Kidney capillary endothelial cell (primary cell): ENCODE measurements at regions not wholly inside any gene's neighbourhood (a gene's known extent, or its start where the extent isn't known, plus 50 kb on each side); places are given as distances from the start of the nearest gene placed in this dataset.

Experiments
- DNase-seq: peaks from one replicate; pipeline ENCODE4 v3.0.0-alpha.2; 2018; ENCODE audit warnings: low spot score

DNA sequence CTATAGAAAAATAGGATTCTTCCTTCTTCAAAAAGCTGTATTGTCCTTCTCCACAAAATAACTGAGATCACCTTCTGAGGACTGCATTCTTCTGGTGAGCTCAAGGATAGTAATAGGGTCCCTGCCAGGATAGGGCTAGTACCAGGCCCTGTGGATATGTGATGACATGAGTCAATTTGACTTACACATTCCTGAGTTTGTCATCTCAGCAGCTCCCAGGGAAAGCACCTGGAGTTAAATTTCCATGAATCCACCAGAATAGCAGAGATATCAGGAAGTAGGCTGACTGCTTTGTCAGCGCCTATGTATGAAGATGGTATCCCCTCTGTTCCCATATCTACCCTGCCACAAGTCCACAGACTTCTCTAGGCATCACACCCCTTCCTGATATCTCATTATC lies 225.8 kb downstream of the PMP22 start:
- no peak for DNase-seq

GRCh38 chr17:15038656-15039055 lies 226.5 kb downstream of the PMP22 start:
- DNase-seq: no peak

DNA sequence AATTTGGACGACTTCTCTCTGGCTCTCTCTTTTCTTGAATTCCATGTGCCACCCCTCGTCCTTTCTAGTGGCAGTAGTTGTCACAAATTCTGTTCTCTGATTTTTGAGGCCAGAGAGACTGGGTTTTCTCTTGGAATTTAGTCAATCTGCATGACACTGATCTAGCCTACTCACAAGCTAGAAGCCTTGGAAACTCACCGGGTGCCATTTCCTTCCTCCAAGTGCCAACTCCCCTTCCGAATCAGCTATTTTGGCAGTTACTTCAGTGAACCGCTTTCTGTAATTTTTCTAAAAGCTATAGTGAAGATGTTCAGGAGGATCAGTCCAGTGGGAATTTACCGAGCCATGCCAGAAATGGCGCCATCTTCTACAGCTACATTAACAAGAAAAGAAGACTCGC lies 228.9 kb downstream of the PMP22 start:
- no peak for DNase-seq

DNA sequence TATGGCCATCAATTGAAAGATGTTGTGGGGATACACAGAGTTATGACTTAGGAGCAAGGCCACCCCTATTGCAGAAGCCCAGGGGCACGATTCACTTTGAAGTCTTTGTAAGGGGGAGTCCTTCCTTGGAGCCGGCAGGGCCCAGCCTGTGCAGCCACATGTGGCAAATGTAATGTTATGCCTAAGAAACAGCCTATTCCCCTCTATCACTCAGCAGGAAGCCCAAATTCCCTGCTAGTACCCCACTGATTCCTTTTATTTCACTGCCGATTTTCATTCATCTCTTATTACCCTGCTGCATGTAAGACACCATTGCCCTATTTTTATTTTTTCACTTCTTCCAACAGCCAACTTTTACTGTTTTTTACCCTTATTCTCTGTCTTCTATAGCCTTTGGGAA lies 233.2 kb downstream of the PMP22 start:
- no peak for DNase-seq

DNA sequence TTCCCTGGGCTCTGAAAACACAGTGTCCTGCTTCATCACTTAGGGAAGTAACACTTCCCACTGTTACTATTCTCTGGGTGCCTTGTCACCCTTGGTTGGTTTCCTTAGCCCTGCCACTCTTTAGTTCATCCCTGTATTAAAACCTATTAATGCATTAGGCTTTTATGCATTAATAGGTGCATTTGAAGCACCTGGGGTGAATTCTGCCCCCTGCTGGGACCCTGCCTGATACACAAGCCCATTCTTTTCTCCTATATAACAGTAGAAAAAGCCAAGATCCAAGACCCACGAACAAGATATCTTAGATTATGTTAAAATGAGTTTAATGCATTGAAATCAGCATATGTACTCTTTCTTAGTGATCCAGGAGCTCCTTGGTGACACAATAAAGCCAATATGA lies 235.7 kb downstream of the PMP22 start:
- DNase-seq: no peak

GRCh38 chr17:15027853-15028252 lies 237.3 kb downstream of the PMP22 start:
- DNase-seq: no peak

- no peak for DNase-seq
Measured at GRCh38 chr17:15026088-15026487, 239.0 kb downstream of the PMP22 start.

- DNase-seq: no peak
Measured at GRCh38 chr17:15023589-15024336, 241.4 kb downstream of the PMP22 start.

GRCh38 chr17:15019158-15019557 lies 246.0 kb downstream of the PMP22 start:
- no peak for DNase-seq

GRCh38 chr17:15012351-15012980 lies 252.7 kb downstream of the PMP22 start:
- DNase-seq: no peak

GRCh38 chr17:15009087-15009486 lies 256.0 kb downstream of the PMP22 start:
- DNase-seq: no peak

DNA sequence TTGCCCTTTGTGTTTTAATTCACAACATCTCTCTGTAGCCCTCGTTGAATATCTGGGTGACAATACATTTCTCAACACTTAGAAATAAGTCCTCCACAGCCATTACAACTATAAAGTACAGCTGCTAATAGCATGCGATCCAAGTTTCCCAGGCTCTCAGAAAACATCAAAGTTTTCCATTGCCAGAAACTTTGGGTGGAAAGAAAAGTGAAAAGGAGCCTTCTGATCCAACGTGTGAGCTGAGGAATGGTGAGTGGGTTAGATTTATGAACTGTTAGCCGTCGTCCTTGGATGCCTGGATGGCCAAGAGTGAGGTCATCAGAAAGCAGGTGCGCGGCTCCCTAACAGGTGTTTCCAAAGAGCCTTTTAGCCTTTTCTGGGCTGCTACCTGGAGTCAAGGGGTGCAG lies 258.0 kb downstream of the PMP22 start:
- no peak for DNase-seq

GRCh38 chr17:15006421-15007128 lies 258.6 kb downstream of the PMP22 start:
- DNase-seq: no peak

- no peak for DNase-seq
Measured at GRCh38 chr17:15000661-15001060, 264.5 kb downstream of the PMP22 start.

- no peak for DNase-seq
Measured at GRCh38 chr17:14997290-14997689, 267.8 kb downstream of the PMP22 start.

GRCh38 chr17:14986127-14986526 lies 279.0 kb downstream of the PMP22 start:
- no peak for DNase-seq

GRCh38 chr17:14972844-14973243 lies 292.3 kb downstream of the PMP22 start:
- no peak for DNase-seq

DNA sequence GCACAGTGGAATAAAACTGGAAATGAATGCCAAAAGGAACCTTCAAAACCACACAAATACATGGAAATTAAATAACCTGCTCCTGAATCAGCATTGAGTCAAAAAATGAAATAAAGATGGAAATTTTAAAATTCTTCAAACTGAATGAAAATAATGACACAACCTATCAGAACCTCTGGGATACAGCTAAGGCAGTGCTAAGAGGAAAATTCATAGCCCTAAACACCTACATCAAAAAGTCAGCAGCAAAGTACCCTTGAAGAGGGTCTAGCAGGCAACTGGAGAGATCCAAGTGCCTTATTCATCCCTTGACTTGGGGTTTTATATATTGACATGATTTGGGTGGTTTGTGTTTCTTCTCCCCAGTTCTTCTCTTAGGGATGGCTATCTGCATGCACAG lies 294.1 kb downstream of the PMP22 start:
- DNase-seq: no peak

- no peak for DNase-seq
Measured at GRCh38 chr17:14959106-14959648, 305.9 kb downstream of the PMP22 start.

DNA sequence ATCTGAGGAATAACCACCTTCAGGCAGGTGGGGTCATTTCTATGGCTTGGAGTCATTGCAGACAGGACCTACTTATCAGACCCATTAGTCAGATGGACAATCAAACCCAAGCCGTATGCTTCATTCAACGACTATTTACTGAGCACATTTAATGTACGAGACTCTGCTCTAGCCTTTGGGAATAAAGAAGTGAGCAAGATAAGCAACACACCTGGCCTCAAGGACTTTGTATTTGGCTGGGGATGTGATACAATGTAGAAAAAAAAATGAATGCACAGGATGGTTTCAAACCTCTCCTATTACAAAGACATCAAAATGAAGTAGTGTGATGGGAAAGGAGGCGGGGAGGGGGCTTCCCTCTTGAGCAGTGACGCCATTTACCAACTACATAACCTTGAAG lies 311.7 kb downstream of the PMP22 start:
- DNase-seq: no peak

DNA sequence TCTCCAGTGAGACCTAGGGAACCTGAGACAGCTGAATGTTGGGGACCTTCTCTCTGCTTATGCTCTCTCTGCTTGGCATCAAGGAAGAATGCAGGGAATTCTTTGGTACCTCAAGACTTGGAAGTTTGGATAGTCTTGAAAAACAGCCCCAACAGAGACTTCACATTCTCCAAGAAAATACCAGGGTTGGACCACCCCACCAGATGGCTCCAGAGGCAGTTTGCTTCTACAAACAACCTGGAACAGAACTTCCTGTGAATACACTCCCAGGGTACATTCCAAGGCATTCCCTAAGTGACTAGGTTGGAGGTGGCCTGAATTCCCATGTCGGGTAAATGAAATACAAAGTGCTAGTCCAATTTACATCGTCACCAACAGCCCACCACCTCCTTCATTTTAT lies 314.4 kb downstream of the PMP22 start:
- DNase-seq: no peak

DNA sequence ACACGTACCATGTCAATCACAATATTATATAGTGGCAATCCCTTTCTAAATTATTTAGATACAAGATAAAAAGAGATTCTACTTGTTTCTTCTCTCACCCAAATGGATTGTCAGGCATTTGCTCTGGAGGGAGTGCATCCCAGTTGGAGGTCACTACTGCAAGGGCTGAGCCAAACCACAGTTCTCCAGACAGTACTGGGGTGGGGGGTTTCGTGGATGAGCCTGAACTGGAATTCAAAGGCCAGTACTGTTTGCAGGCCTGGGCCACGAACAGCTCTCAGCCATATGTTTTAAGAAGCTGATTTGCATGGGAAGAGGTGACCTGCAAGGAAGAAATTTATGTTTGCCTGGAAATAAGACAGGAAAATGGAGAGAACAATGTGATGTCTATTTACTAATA lies 314.9 kb downstream of the PMP22 start:
- no peak for DNase-seq

GRCh38 chr17:14947671-14948070 lies 317.5 kb downstream of the PMP22 start:
- no peak for DNase-seq
